SK-N-SH (cell line): ENCODE measurements at regions not wholly inside any gene's neighbourhood (a gene's known extent, or its start where the extent isn't known, plus 50 kb on each side); places are given as distances from the start of the nearest gene placed in this dataset.

Source experiments
- CTCF ChIP-seq: fragments of 200-600 bp; sonication (generic); IDR thresholded peaks from 2 replicates; pipeline ENCODE4 v1.6.1; 2017; ENCODE audit warnings: antibody characterized with exemption, mild to moderate bottlenecking, moderate library complexity
- ELF1 ChIP-seq: IDR thresholded peaks from 2 replicates; pipeline ENCODE4 v1.4.0; 2012
- EZH2phosphoT487 ChIP-seq: fragments of 200-600 bp; sonication (generic); IDR thresholded peaks from 2 replicates; pipeline ENCODE4 v1.6.1; 2017; ENCODE audit warnings: low read depth, mixed run types, mild to moderate bottlenecking, antibody characterized with exemption, moderate library complexity, borderline replicate concordance
- FOXM1 ChIP-seq: IDR thresholded peaks from 2 replicates; pipeline ENCODE4 v1.4.0; 2012; ENCODE audit warnings: low read depth, mild to moderate bottlenecking
- MAX ChIP-seq: IDR thresholded peaks from 2 replicates; pipeline ENCODE4 v1.4.0; 2012; ENCODE audit warnings: low read depth
- MXI1 ChIP-seq: IDR thresholded peaks from 2 replicates; pipeline ENCODE4 v1.6.1; 2012; ENCODE audit warnings: mild to moderate bottlenecking, low read depth, low read length, improper control_type of control experiment
- POLR2AphosphoS5 ChIP-seq: IDR thresholded peaks from 2 replicates; pipeline ENCODE4 v1.6.1; 2012; ENCODE audit warnings: low read depth, low read length
- RAD21 ChIP-seq: IDR thresholded peaks from 2 replicates; pipeline ENCODE4 v1.6.1; 2012; ENCODE audit warnings: mild to moderate bottlenecking, low read length
- REST ChIP-seq: IDR thresholded peaks from 2 replicates; pipeline ENCODE4 v1.6.1; 2012; ENCODE audit warnings: mild to moderate bottlenecking, low read depth, low read length, moderate library complexity
- SIN3A ChIP-seq: IDR thresholded peaks from 2 replicates; pipeline ENCODE4 v1.6.1; 2012; ENCODE audit warnings: low read depth, mild to moderate bottlenecking, low read length, moderate library complexity, borderline replicate concordance
- SMC3 ChIP-seq: IDR thresholded peaks from 2 replicates; pipeline ENCODE4 v1.6.1; 2012; ENCODE audit warnings: low read depth, low read length, improper control_type of control experiment
- USF1 ChIP-seq: IDR thresholded peaks from 2 replicates; pipeline ENCODE4 v1.4.0; 2012; ENCODE audit warnings: low read depth, borderline replicate concordance
- YY1 ChIP-seq: IDR thresholded peaks from 2 replicates; pipeline ENCODE4 v1.4.0; 2012; ENCODE audit warnings: low read depth, mild to moderate bottlenecking
- ZBTB33 ChIP-seq: IDR thresholded peaks from 2 replicates; pipeline ENCODE4 v1.4.0; 2012; ENCODE audit warnings: low read depth, borderline replicate concordance

- TF ChIP-seq CTCF (no peak), EZH2phosphoT487 (no peak), MXI1 (no peak), MAX (no peak), SMC3 (no peak), FOXM1 (no peak), ELF1 (no peak), REST (no peak), SIN3A (no peak), YY1 (no peak), ZBTB33 (no peak), POLR2AphosphoS5 (no peak), RAD21 (no peak), USF1 (no peak)
These were observed 926.3 kb downstream of the TAF11L14 start for GRCh38 chr5:18560602-18561001.
